Testis (tissue), 2 donors: ENCODE measurements at regions not wholly inside any gene's neighbourhood (a gene's known extent, or its start where the extent isn't known, plus 50 kb on each side); places are given as distances from the start of the nearest gene placed in this dataset.

Experiments used
- CTCF ChIP-seq, 3 experiments: fragments of 450-650 bp in 2 of 3; fragments of 200-600 bp in 1 of 3; sonication (generic) in 1 of 3; IDR thresholded peaks; one replicate each; pipeline ENCODE4 v1.5.1; 2016 to 2019; ENCODE audit warnings: antibody characterized with exemption in 3 of 3, mild to moderate bottlenecking in 2 of 3, moderate library complexity in 1 of 3
- POLR2A ChIP-seq: fragments of 450-650 bp; IDR thresholded peaks from one replicate; pipeline ENCODE4 v1.6.1; 2017; ENCODE audit warnings: antibody characterized with exemption, mild to moderate bottlenecking, moderate library complexity

GRCh38 chr20:48385114-48385513, 442.7 kb downstream of the PREX1 start:
- no peak for TF ChIP-seq CTCF (IDR thresholded peaks at IDR 0.05)
- TF ChIP-seq POLR2A, result no peak
